SK-N-SH (cell line): ENCODE measurements at regions not wholly inside any gene's neighbourhood (a gene's known extent, or its start where the extent isn't known, plus 50 kb on each side); places are given as distances from the start of the nearest gene placed in this dataset.
A peak's percentile ranks its signal among the peaks of the same experiment; 100 is the strongest.
"Not testable (repeated sequence)": the region's sequence is repeated elsewhere in the genome, so short reads cannot be mapped to it uniquely, and the experiment has no call there.

ENCODE experiments used
- CTCF ChIA-PET: fragments of 300-600, 350-600 bp; formaldehyde crosslinking; extraction: SDS; loops from one replicate; lab custom pipeline; 2021; lab: Yijun Ruan, JAX
- POLR2A ChIA-PET: fragments of 350-600 bp; sonication (Branson Sonifier 250); formaldehyde crosslinking; extraction: SDS; loops from one replicate; lab custom pipeline; 2020; ENCODE audit warnings: antibody characterized with exemption, inconsistent platforms; lab: Yijun Ruan, JAX
- DNase-seq: peaks from one replicate; pipeline ENCODE4 v3.0.0; 2012
- H2AFZ ChIP-seq: fragments of 200-600 bp; sonication (generic); 2 replicates; pipeline ENCODE4 v1.8.1; 2016; ENCODE audit warnings: antibody characterized with exemption, mild to moderate bottlenecking, low read depth
- H3F3A ChIP-seq: fragments of 200-600 bp; sonication (generic); replicated peaks from 2 replicates; pipeline ENCODE3; 2016; ENCODE audit warnings: antibody characterized with exemption, mild to moderate bottlenecking; ENCODE audit not compliant: insufficient read depth
- H3K27ac ChIP-seq, 2 experiments: fragments of 200-500 bp in 1 of 2; fragments of 200-600 bp in 1 of 2; sonication (Bioruptor generic) in 1 of 2; sonication (generic), shearing (Covaris generic) in 1 of 2; 2 replicates each; pipeline versions ENCODE4 v1.5.1 to v1.6.1; 2014 to 2016; ENCODE audit warnings: low read depth in 2 of 2, inconsistent platforms in 1 of 2, low read length in 1 of 2, mild to moderate bottlenecking in 1 of 2, mixed read lengths in 1 of 2
- H3K27me3 ChIP-seq: fragments of 200-600 bp; sonication (generic), shearing (Covaris generic); 2 replicates; pipeline ENCODE4 v1.6.1; 2016; ENCODE audit warnings: mixed run types; ENCODE audit not compliant: insufficient read depth
- H3K36me3 ChIP-seq, 2 experiments: fragments of 200-500 bp in 1 of 2; fragments of 200-600 bp in 1 of 2; sonication (Bioruptor generic) in 1 of 2; sonication (generic) in 1 of 2; replicated peaks in 1 of 2; 2 replicates each; pipeline versions ENCODE3 to v1.5.1; 2014 to 2016; ENCODE audit warnings: low read length in 1 of 2, mild to moderate bottlenecking in 1 of 2; ENCODE audit not compliant: insufficient read depth in 2 of 2, control insufficient read depth in 1 of 2
- H3K4me1 ChIP-seq, 2 experiments: fragments of 200-500 bp in 1 of 2; fragments of 200-600 bp in 1 of 2; sonication (Bioruptor generic) in 1 of 2; sonication (generic), shearing (Covaris generic) in 1 of 2; 2 replicates each; pipeline versions ENCODE4 v1.5.1 to v1.6.1; 2014 to 2016; ENCODE audit warnings: low read depth in 1 of 2, low read length in 1 of 2, mixed run types in 1 of 2; ENCODE audit not compliant: insufficient read depth in 2 of 2, control insufficient read depth in 1 of 2
- H3K4me2 ChIP-seq: fragments of 200-600 bp; sonication (generic), shearing (Covaris generic); 2 replicates; pipeline ENCODE4 v1.6.1; 2017; ENCODE audit warnings: mixed run types
- H3K4me3 ChIP-seq, 2 experiments: fragments of 200-500 bp in 1 of 2; fragments of 200-600 bp in 1 of 2; sonication (Bioruptor generic) in 1 of 2; sonication (generic), shearing (Covaris generic) in 1 of 2; 2 replicates each; pipeline versions ENCODE4 v1.5.1 to v1.8.1; 2014 to 2016; ENCODE audit warnings: low read depth in 2 of 2, inconsistent platforms in 1 of 2, low read length in 1 of 2, mild to moderate bottlenecking in 1 of 2, mixed read lengths in 1 of 2, moderate library complexity in 1 of 2
- H3K79me2 ChIP-seq: fragments of 200-600 bp; sonication (generic); 2 replicates; pipeline ENCODE4 v1.8.1; 2017; ENCODE audit warnings: mild to moderate bottlenecking; ENCODE audit not compliant: insufficient read depth
- H3K9ac ChIP-seq: fragments of 200-600 bp; sonication (generic); 2 replicates; pipeline ENCODE4 v1.6.1; 2017; ENCODE audit warnings: mixed run types
- H3K9me2 ChIP-seq: fragments of 200-600 bp; sonication (generic); 2 replicates; pipeline ENCODE4 v1.6.1; 2017; ENCODE audit warnings: mixed run types
- H3K9me3 ChIP-seq: fragments of 200-600 bp; sonication (generic); 2 replicates; pipeline ENCODE4 v1.6.1; 2017; ENCODE audit warnings: mixed run types, mild to moderate bottlenecking, moderate library complexity
- H4K20me1 ChIP-seq: fragments of 200-600 bp; sonication (generic); 2 replicates; pipeline ENCODE4 v1.6.1; 2017; ENCODE audit warnings: mild to moderate bottlenecking, mixed run types; ENCODE audit not compliant: insufficient read depth
- FOXJ3 ChIP-seq: sonication (generic); formaldehyde crosslinking; IDR thresholded peaks from 2 replicates; pipeline ENCODE4 v1.5.1; 2020; ENCODE audit warnings: mild to moderate bottlenecking, missing genetic modification reagents
- GATA2 ChIP-seq: sonication (generic); formaldehyde crosslinking; IDR thresholded peaks from 2 replicates; pipeline ENCODE4 v1.5.0; 2020; ENCODE audit warnings: mild to moderate bottlenecking, missing genetic modification reagents
- IRF3 ChIP-seq: fragments of 150-350 bp; IDR thresholded peaks from 2 replicates; pipeline ENCODE4 v1.6.1; 2016; ENCODE audit warnings: mild to moderate bottlenecking, low read depth, low read length
- MAX ChIP-seq: IDR thresholded peaks from 2 replicates; pipeline ENCODE4 v1.4.0; 2012; ENCODE audit warnings: low read depth
- MEF2A ChIP-seq: IDR thresholded peaks from 2 replicates; pipeline ENCODE4 v1.4.0; 2012; ENCODE audit warnings: low read depth, borderline replicate concordance
- PBX3 ChIP-seq: IDR thresholded peaks from 2 replicates; pipeline ENCODE4; 2012
- RCOR1 ChIP-seq: fragments of 150-350 bp; IDR thresholded peaks from 2 replicates; pipeline ENCODE4 v1.6.1; 2017; ENCODE audit warnings: antibody characterized with exemption, low read length
- SMC3 ChIP-seq: IDR thresholded peaks from 2 replicates; pipeline ENCODE4 v1.6.1; 2012; ENCODE audit warnings: low read depth, low read length, improper control_type of control experiment
- TAF1 ChIP-seq: IDR thresholded peaks from 2 replicates; pipeline ENCODE4 v1.6.1; 2012; ENCODE audit warnings: low read depth, mild to moderate bottlenecking, low read length, moderate library complexity, borderline replicate concordance
- TCF12 ChIP-seq: IDR thresholded peaks from 2 replicates; pipeline ENCODE4 v1.4.0; 2012
- TEAD4 ChIP-seq: IDR thresholded peaks from 2 replicates; pipeline ENCODE4 v1.4.0; 2012; ENCODE audit warnings: mild to moderate bottlenecking, borderline replicate concordance; ENCODE audit not compliant: insufficient read depth
- ZBTB33 ChIP-seq: IDR thresholded peaks from 2 replicates; pipeline ENCODE4 v1.4.0; 2012; ENCODE audit warnings: low read depth, borderline replicate concordance
- WGBS: methylation state at CpG from one replicate; pipeline ENCODE4 v1.1.6; 2017; ENCODE audit warnings: low lambda C conversion rate; 5-methylcytosine and 5-hydroxymethylcytosine counted together

GRCh38 chr15:75775296-75776064, 62.8 kb upstream of the CSPG4 start:
- CTCF ChIA-PET: interaction anchor here (2.8 kb wide), 1 partner anchor 11 kb away, joined by 14 read pairs; no protein-coding TSS in a partner anchor
- Histone ChIP-seq H3K36me3 (no peaks in the 10 kb centered on the region), H4K20me1 (no peaks in the 10 kb centered on the region), H3K9me3 (no peaks in the 10 kb centered on the region), H3K9me2 (no peaks in the 10 kb centered on the region), H3K27ac (no peak overlapping the region), H3K4me2 (peak overlapping the region; percentile 25; the same call in 1 of the 2 replicates), H3K4me3 (no peak overlapping the region), H3K4me1 (peaks cover 0 to 7% of the 10 kb centered on the region in 2 experiments; a peak in 2 of 4 replicates), H3K27me3 (peaks cover 15% of the 10 kb centered on the region; the same call in 1 of the 2 replicates), H3F3A (peaks cover 12% of the 10 kb centered on the region), H3K79me2 (no peaks in the 10 kb centered on the region), H2AFZ (no peak overlapping the region), H3K9ac (no peak overlapping the region)
- POLR2A ChIA-PET: no interaction called here
- DNase-seq: no peak
- 89% methylated on average over 9 of the region's 9 CpGs for WGBS
- no peak for TF ChIP-seq TCF12
- TF ChIP-seq FOXJ3 (CRISPR knock-in tag): no peak
- TF ChIP-seq GATA2 (CRISPR knock-in tag): no peak
- no peak for TF ChIP-seq PBX3
- no peak for TF ChIP-seq IRF3
- TF ChIP-seq SMC3: no peak
- TF ChIP-seq ZBTB33: no peak
- no peak for TF ChIP-seq MAX
- TF ChIP-seq TEAD4: no peak
- no peak for TF ChIP-seq MEF2A
- no peak for TF ChIP-seq TAF1
- no peak for TF ChIP-seq RCOR1

- DNase-seq, H3K9me3 ChIP-seq, H3K36me3 ChIP-seq, H3K9ac ChIP-seq, H3K27me3 ChIP-seq, POLR2A ChIA-PET, CTCF ChIA-PET, H2AFZ ChIP-seq, H4K20me1 ChIP-seq, H3K79me2 ChIP-seq, H3K4me1 ChIP-seq, H3K9me2 ChIP-seq, H3K27ac ChIP-seq, H3K4me2 ChIP-seq, H3K4me3 ChIP-seq: not testable (repeated sequence)
- 81% methylated on average over 2 of the region's 3 CpGs for WGBS
- peaks cover 12% of the 10 kb centered on the region for H3F3A ChIP-seq
These were observed 61.3 kb upstream of the CSPG4 start for GRCh38 chr15:75773974-75774373.

GRCh38 chr15:75771054-75771453, 58.4 kb upstream of the CSPG4 start:
- H3K27me3 ChIP-seq, H3K4me2 ChIP-seq, POLR2A ChIA-PET, H3K9me2 ChIP-seq, H3K4me1 ChIP-seq, H2AFZ ChIP-seq, H3K9ac ChIP-seq, H4K20me1 ChIP-seq, H3K27ac ChIP-seq, H3K36me3 ChIP-seq, H3K79me2 ChIP-seq, DNase-seq, H3F3A ChIP-seq, H3K4me3 ChIP-seq, H3K9me3 ChIP-seq: not testable (repeated sequence)
- CTCF ChIA-PET: interaction anchor here (0.7 to 1.6 kb wide), 3 partner anchors 15 to 84 kb away, joined by 3 to 5 read pairs (median 4); no protein-coding TSS in a partner anchor
- WGBS: 51% methylated on average over 2 of the region's 2 CpGs
